Upper lobe of left lung (tissue), 6 donors: ENCODE measurements at regions not wholly inside any gene's neighbourhood (a gene's known extent, or its start where the extent isn't known, plus 50 kb on each side); places are given as distances from the start of the nearest gene placed in this dataset.

ENCODE experiments used
- ATAC-seq, 2 donors: fragments of 200-7000 bp; cut with Tn5 transposase; one replicate each; pipeline ENCODE4 v1.9.1; 2022; ENCODE audit warnings: mild to moderate bottlenecking in 2 of 2, moderate library complexity in 2 of 2; ENCODE audit not compliant: low FRiP score in 2 of 2
- DNase-seq, 2 donors: peaks; one replicate each; pipeline ENCODE4 v3.0.0-alpha.2; 2019 to 2020
- H3K27ac ChIP-seq, 4 donors: fragments of 200-600 bp; sonication (generic); one replicate each; pipeline ENCODE4 v1.5.1; 2016 to 2019
- H3K27me3 ChIP-seq, 4 donors: fragments of 200-600 bp; sonication (generic); one replicate each; pipeline ENCODE4 v1.5.1; 2017 to 2019
- H3K36me3 ChIP-seq, 4 donors: fragments of 200-600 bp; sonication (generic); one replicate each; pipeline ENCODE4 v1.5.1; 2016 to 2019
- H3K4me1 ChIP-seq, 4 donors: fragments of 200-600 bp; sonication (generic); one replicate each; pipeline ENCODE4 v1.5.1; 2018 to 2019
- H3K4me3 ChIP-seq, 4 donors: fragments of 200-600 bp; sonication (generic); one replicate each; pipeline ENCODE4 v1.5.1; 2017 to 2019; ENCODE audit warnings: mild to moderate bottlenecking in 2 of 4, moderate library complexity in 1 of 4
- H3K9me3 ChIP-seq, 4 donors: fragments of 200-600 bp; sonication (generic); one replicate each; pipeline ENCODE4 v1.5.1; 2018 to 2019
- EP300 ChIP-seq, 4 donors: sonication (generic); formaldehyde crosslinking; IDR thresholded peaks; one replicate each; pipeline ENCODE4 v1.5.1; 2017; ENCODE audit warnings: antibody characterized with exemption in 4 of 4, control low read depth in 2 of 4
- POLR2A ChIP-seq, 4 donors: fragments of 450-650 bp; IDR thresholded peaks; one replicate each; pipeline ENCODE4 v1.5.1; 2016 to 2017; ENCODE audit warnings: antibody characterized with exemption in 4 of 4, mild to moderate bottlenecking in 2 of 4
- POLR2AphosphoS5 ChIP-seq, 2 donors: sonication (generic); formaldehyde crosslinking; IDR thresholded peaks; one replicate each; pipeline ENCODE4 v1.5.1; 2017; ENCODE audit warnings: antibody characterized with exemption in 2 of 2
- WGBS, 2 donors: methylation state at CpG; one replicate each; pipeline ENCODE4 v1.1.5; 2017 to 2018; 5-methylcytosine and 5-hydroxymethylcytosine counted together
- TF ChIP-seq, protein P1 (sequence below), 6 experiments: fragments of 450-650 bp in 4 of 6; fragments of 200-600 bp in 2 of 6; sonication (generic) in 2 of 6; IDR thresholded peaks; one replicate each; pipeline ENCODE4 v1.5.1; 2016 to 2019; ENCODE audit warnings: antibody characterized with exemption in 6 of 6
- donor health status: DM: no; HTN: no; CAD: no; lungs with moderate emphysema.
- donor health status: DM: no; HTN: yes; CAD: no; lungs with severe emphysema.

GRCh38 chr22:48691431-48691851 lies 1136.2 kb downstream of the BRD1 start:
- 92 to 94% methylated on average over 11 to 15 of the region's 21 CpGs for WGBS, 2 donors
- DNase-seq, result peak in 1 of 2 donors; percentile 59
- H3K4me1 ChIP-seq, result no peaks in the 10 kb centered on the region

GRCh38 chr22:48690583-48691317 lies 1136.9 kb downstream of the BRD1 start:
- DNase-seq (peak in 1 of 2 donors; percentile 73), ATAC-seq (no peak)
- H3K36me3 ChIP-seq, result no peaks in the 10 kb centered on the region
- no peaks in the 10 kb centered on the region for H3K9me3 ChIP-seq
- TF ChIP-seq POLR2A (IDR thresholded peaks at IDR 0.05), result no peak
- no peak for TF ChIP-seq EP300 (IDR thresholded peaks at IDR 0.05)
- TF ChIP-seq, protein P1, sequence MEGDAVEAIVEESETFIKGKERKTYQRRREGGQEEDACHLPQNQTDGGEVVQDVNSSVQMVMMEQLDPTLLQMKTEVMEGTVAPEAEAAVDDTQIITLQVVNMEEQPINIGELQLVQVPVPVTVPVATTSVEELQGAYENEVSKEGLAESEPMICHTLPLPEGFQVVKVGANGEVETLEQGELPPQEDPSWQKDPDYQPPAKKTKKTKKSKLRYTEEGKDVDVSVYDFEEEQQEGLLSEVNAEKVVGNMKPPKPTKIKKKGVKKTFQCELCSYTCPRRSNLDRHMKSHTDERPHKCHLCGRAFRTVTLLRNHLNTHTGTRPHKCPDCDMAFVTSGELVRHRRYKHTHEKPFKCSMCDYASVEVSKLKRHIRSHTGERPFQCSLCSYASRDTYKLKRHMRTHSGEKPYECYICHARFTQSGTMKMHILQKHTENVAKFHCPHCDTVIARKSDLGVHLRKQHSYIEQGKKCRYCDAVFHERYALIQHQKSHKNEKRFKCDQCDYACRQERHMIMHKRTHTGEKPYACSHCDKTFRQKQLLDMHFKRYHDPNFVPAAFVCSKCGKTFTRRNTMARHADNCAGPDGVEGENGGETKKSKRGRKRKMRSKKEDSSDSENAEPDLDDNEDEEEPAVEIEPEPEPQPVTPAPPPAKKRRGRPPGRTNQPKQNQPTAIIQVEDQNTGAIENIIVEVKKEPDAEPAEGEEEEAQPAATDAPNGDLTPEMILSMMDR (IDR thresholded peaks at IDR 0.05), result no peak
- TF ChIP-seq POLR2AphosphoS5 (IDR thresholded peaks at IDR 0.05), result no peak
- H3K4me1 ChIP-seq, result no peaks in the 10 kb centered on the region
- no peak overlapping the region for H3K4me3 ChIP-seq
- WGBS, 2 donors, result 90 to 92% methylated on average over 12 to 24 of the region's 24 CpGs
- H3K27ac ChIP-seq, result no peak overlapping the region
- H3K27me3 ChIP-seq, result no peaks in the 10 kb centered on the region

More at GRCh38 chr22:48691431-48691851, 1136.2 kb downstream of the BRD1 start:
- Histone ChIP-seq H3K27me3 (no peaks in the 10 kb centered on the region), H3K4me3 (no peak overlapping the region), H3K36me3 (no peaks in the 10 kb centered on the region), H3K27ac (no peak overlapping the region), H3K9me3 (no peaks in the 10 kb centered on the region)
- TF ChIP-seq EP300 (IDR thresholded peaks at IDR 0.05), result no peak
- TF ChIP-seq POLR2AphosphoS5 (IDR thresholded peaks at IDR 0.05), result no peak
- TF ChIP-seq, protein P1 (IDR thresholded peaks at IDR 0.05), result no peak
- TF ChIP-seq POLR2A (IDR thresholded peaks at IDR 0.05), result no peak
- ATAC-seq, result no peak

DNA sequence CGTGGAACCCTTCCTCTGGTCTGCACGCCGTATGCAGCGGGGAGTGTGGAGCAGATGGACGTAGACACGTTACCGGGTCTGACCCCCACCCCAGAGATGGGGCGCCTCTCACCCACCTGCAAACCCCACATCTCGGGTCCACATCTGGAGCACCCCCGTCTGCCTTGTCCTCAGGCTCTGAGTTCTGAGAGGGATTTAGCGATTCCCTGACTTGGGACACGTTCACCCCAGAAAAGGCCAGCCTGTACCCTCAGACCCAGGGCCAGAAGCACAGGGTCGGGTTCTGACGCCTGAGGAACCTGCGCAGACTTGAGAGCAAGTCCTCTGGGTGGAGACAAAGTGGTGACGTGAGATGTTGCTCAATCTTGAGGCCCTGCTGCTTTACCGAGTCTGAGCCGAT lies 1138.5 kb downstream of the BRD1 start:
- peak in 1 of 2 donors; percentile 24 for DNase-seq
- H3K4me3 ChIP-seq, result no peak overlapping the region
- no peaks in the 10 kb centered on the region for H3K9me3 ChIP-seq
- no peaks in the 10 kb centered on the region for H3K36me3 ChIP-seq
- 86% methylated on average over 9 to 18 of the region's 18 CpGs for whole genome bisulfite sequencing, 2 donors
- ATAC-seq, result no peak
- no peaks in the 10 kb centered on the region for H3K4me1 ChIP-seq
- H3K27ac ChIP-seq, result no peak overlapping the region
- no peak for TF ChIP-seq EP300 (IDR thresholded peaks at IDR 0.05)
- H3K27me3 ChIP-seq, result no peaks in the 10 kb centered on the region

- 92 to 96% methylated on average over 4 of the region's 4 CpGs for WGBS, 2 donors
- H3K4me1 ChIP-seq, result no peaks in the 10 kb centered on the region
- no peak overlapping the region for H3K27ac ChIP-seq
- no peak for DNase-seq
- H3K4me3 ChIP-seq, result no peak overlapping the region
- H3K27me3 ChIP-seq, result no peaks in the 10 kb centered on the region
- no peaks in the 10 kb centered on the region for H3K9me3 ChIP-seq
- no peak for TF ChIP-seq POLR2AphosphoS5 (IDR thresholded peaks at IDR 0.05)
- TF ChIP-seq EP300 (IDR thresholded peaks at IDR 0.05), result no peak
- no peak for TF ChIP-seq POLR2A (IDR thresholded peaks at IDR 0.05)
- TF ChIP-seq, protein P1 (IDR thresholded peaks at IDR 0.05), result no peak
- ATAC-seq, result no peak
- H3K36me3 ChIP-seq, result no peaks in the 10 kb centered on the region
Observed at GRCh38 chr22:48688366-48688765, 1139.3 kb downstream of the BRD1 start.

GRCh38 chr22:48687606-48688005 lies 1140.1 kb downstream of the BRD1 start:
- Histone ChIP-seq H3K4me1 (no peaks in the 10 kb centered on the region), H3K27me3 (no peaks in the 10 kb centered on the region), H3K4me3 (no peak overlapping the region), H3K36me3 (no peaks in the 10 kb centered on the region), H3K27ac (no peak overlapping the region), H3K9me3 (no peaks in the 10 kb centered on the region)
- DNase-seq (no peak), ATAC-seq (no peak)
- WGBS, 2 donors, result 83 to 90% methylated on average over 5 to 6 of the region's 6 CpGs
- TF ChIP-seq, protein P1 (IDR thresholded peaks at IDR 0.05), result no peak
- TF ChIP-seq POLR2AphosphoS5 (IDR thresholded peaks at IDR 0.05), result no peak
- no peak for TF ChIP-seq EP300 (IDR thresholded peaks at IDR 0.05)
- TF ChIP-seq POLR2A (IDR thresholded peaks at IDR 0.05), result no peak
